Parathyroid adenoma (tissue), 2 donors: ENCODE measurements at regions not wholly inside any gene's neighbourhood (a gene's known extent, or its start where the extent isn't known, plus 50 kb on each side); places are given as distances from the start of the nearest gene placed in this dataset.

ENCODE experiments used
- H2AFZ ChIP-seq: fragments of 300-600 bp; sonication (generic); one replicate; pipeline ENCODE4 v1.7.0; 2017; ENCODE audit warnings: antibody characterized with exemption, mild to moderate bottlenecking
- H3K27ac ChIP-seq: fragments of 300-600 bp; sonication (generic); one replicate; pipeline ENCODE4 v1.7.0; 2017
- H3K27me3 ChIP-seq: fragments of 300-600 bp; sonication (generic); one replicate; pipeline ENCODE4 v1.7.0; 2017; ENCODE audit warnings: low read length; ENCODE audit not compliant: control insufficient read depth, insufficient read depth
- H3K36me3 ChIP-seq: fragments of 300-600 bp; sonication (generic); one replicate; pipeline ENCODE4 v1.7.0; 2017; ENCODE audit warnings: low read length; ENCODE audit not compliant: control insufficient read depth, insufficient read depth
- H3K4me1 ChIP-seq: fragments of 300-600 bp; sonication (generic); one replicate; pipeline ENCODE4 v1.7.0; 2017; ENCODE audit warnings: control low read depth
- H3K4me2 ChIP-seq: fragments of 300-600 bp; sonication (generic); one replicate; pipeline ENCODE4 v1.7.0; 2017; ENCODE audit warnings: low read length
- H3K4me3 ChIP-seq: fragments of 300-600 bp; sonication (generic); one replicate; pipeline ENCODE4 v1.7.0; 2017; ENCODE audit warnings: low read depth, low read length
- H3K79me2 ChIP-seq: fragments of 300-600 bp; sonication (generic); one replicate; pipeline ENCODE4 v1.7.0; 2017; ENCODE audit warnings: control low read depth
- H3K9ac ChIP-seq: fragments of 300-600 bp; sonication (generic); one replicate; pipeline ENCODE4 v1.7.0; 2017; ENCODE audit warnings: mild to moderate bottlenecking
- H3K9me3 ChIP-seq: fragments of 300-600 bp; sonication (generic); one replicate; pipeline ENCODE4 v1.7.0; 2017; ENCODE audit warnings: low read length; ENCODE audit not compliant: control insufficient read depth
- CTCF ChIP-seq: fragments of 300-600 bp; sonication (generic); IDR thresholded peaks from one replicate; pipeline ENCODE4 v1.7.0; 2017; ENCODE audit warnings: antibody characterized with exemption, mild to moderate bottlenecking
- donor health status: primary hyperparathyroidism.

- no peaks in the 10 kb centered on the region for H3K36me3 ChIP-seq
- H2AFZ ChIP-seq = no peak overlapping the region
- no peak overlapping the region for H3K4me2 ChIP-seq
- no peaks in the 10 kb centered on the region for H3K9me3 ChIP-seq
- no peak overlapping the region for H3K9ac ChIP-seq
- H3K79me2 ChIP-seq = no peaks in the 10 kb centered on the region
- H3K27me3 ChIP-seq = no peaks in the 10 kb centered on the region
- H3K4me1 ChIP-seq = no peaks in the 10 kb centered on the region
- TF ChIP-seq CTCF = no peak
- H3K4me3 ChIP-seq = no peak overlapping the region
- no peak overlapping the region for H3K27ac ChIP-seq
Observed at GRCh38 chr4:58953575-58953974, 1843.4 kb upstream of the IGFBP7 start.

GRCh38 chr4:58957711-58958110 lies 1847.5 kb upstream of the IGFBP7 start:
- no peak for TF ChIP-seq CTCF
- no peaks in the 10 kb centered on the region for H3K79me2 ChIP-seq
- H3K9me3 ChIP-seq = no peaks in the 10 kb centered on the region
- no peak overlapping the region for H3K27ac ChIP-seq
- no peak overlapping the region for H3K9ac ChIP-seq
- no peaks in the 10 kb centered on the region for H3K27me3 ChIP-seq
- H2AFZ ChIP-seq = no peak overlapping the region
- H3K4me3 ChIP-seq = no peak overlapping the region
- H3K4me1 ChIP-seq = no peaks in the 10 kb centered on the region
- no peaks in the 10 kb centered on the region for H3K36me3 ChIP-seq
- no peak overlapping the region for H3K4me2 ChIP-seq

- Histone ChIP-seq H3K9me3 (no peaks in the 10 kb centered on the region), H3K4me3 (no peak overlapping the region), H3K36me3 (no peaks in the 10 kb centered on the region), H3K27me3 (no peaks in the 10 kb centered on the region), H3K79me2 (no peaks in the 10 kb centered on the region), H2AFZ (no peak overlapping the region), H3K4me1 (no peaks in the 10 kb centered on the region), H3K9ac (no peak overlapping the region), H3K27ac (no peak overlapping the region), H3K4me2 (no peak overlapping the region)
- no peak for TF ChIP-seq CTCF
Observed at GRCh38 chr4:58961283-58961682, 1851.1 kb upstream of the IGFBP7 start.

GRCh38 chr4:58961925-58962324 lies 1851.7 kb upstream of the IGFBP7 start:
- Histone ChIP-seq H3K27me3 (no peaks in the 10 kb centered on the region), H3K9ac (no peak overlapping the region), H3K9me3 (no peaks in the 10 kb centered on the region), H3K36me3 (no peaks in the 10 kb centered on the region), H3K27ac (no peak overlapping the region), H3K4me3 (no peak overlapping the region), H3K4me2 (no peak overlapping the region), H2AFZ (no peak overlapping the region), H3K79me2 (no peaks in the 10 kb centered on the region), H3K4me1 (no peaks in the 10 kb centered on the region)
- no peak for TF ChIP-seq CTCF

- H3K4me2 ChIP-seq = no peak overlapping the region
- H3K9me3 ChIP-seq = no peaks in the 10 kb centered on the region
- no peaks in the 10 kb centered on the region for H3K36me3 ChIP-seq
- H2AFZ ChIP-seq = no peak overlapping the region
- H3K4me3 ChIP-seq = no peak overlapping the region
- no peak overlapping the region for H3K27ac ChIP-seq
- no peak for TF ChIP-seq CTCF
- no peak overlapping the region for H3K9ac ChIP-seq
- H3K79me2 ChIP-seq = no peaks in the 10 kb centered on the region
- H3K4me1 ChIP-seq = no peaks in the 10 kb centered on the region
- no peaks in the 10 kb centered on the region for H3K27me3 ChIP-seq
Observed at GRCh38 chr4:58962424-58962823, 1852.2 kb upstream of the IGFBP7 start.
